WTC11 (cell line): ENCODE measurements at regions not wholly inside any gene's neighbourhood (a gene's known extent, or its start where the extent isn't known, plus 50 kb on each side); places are given as distances from the start of the nearest gene placed in this dataset.

Experiments used
- ATAC-seq: fragments of 200-7000 bp; cut with Tn5 transposase; 2 replicates; pipeline ENCODE4 v1.10.0; 2021; ENCODE audit warnings: mild to moderate bottlenecking, moderate library complexity
- CTCF ChIA-PET: fragments of 300-600 bp; sonication (Branson Sonifier 250); formaldehyde crosslinking; loops from one replicate; lab custom pipeline; 2021; ENCODE audit warnings: antibody characterized with exemption; lab: Charles Lee
- POLR2A ChIA-PET: fragments of 350-600 bp; sonication (Branson Sonifier 250); formaldehyde crosslinking; loops from one replicate; lab custom pipeline; 2021; ENCODE audit warnings: antibody characterized with exemption; lab: Charles Lee
- DNase-seq: peaks from one replicate; pipeline ENCODE4 v3.0.0; 2021; ENCODE audit warnings: low spot score
- H3K27ac Mint-ChIP-seq: 2 replicates; pipeline ENCODE4 v1.8.0; 2021; ENCODE audit warnings: mixed read lengths
- H3K27me3 Mint-ChIP-seq: 2 replicates; pipeline ENCODE4 v1.8.0; 2021; ENCODE audit warnings: low read depth, mild to moderate bottlenecking, moderate library complexity, mixed read lengths
- H3K36me3 Mint-ChIP-seq: 2 replicates; pipeline ENCODE4 v1.8.0; 2021; ENCODE audit warnings: mixed read lengths
- H3K4me1 Mint-ChIP-seq: 2 replicates; pipeline ENCODE4 v1.8.0; 2022; ENCODE audit warnings: mixed read lengths
- H3K4me3 Mint-ChIP-seq: 2 replicates; pipeline ENCODE4 v1.8.0; 2021; ENCODE audit warnings: mild to moderate bottlenecking, moderate library complexity, mixed read lengths
- H3K9me3 Mint-ChIP-seq: 2 replicates; pipeline ENCODE4 v1.8.0; 2021; ENCODE audit warnings: mixed read lengths
- ELF4 ChIP-seq: sonication (generic); formaldehyde crosslinking; IDR thresholded peaks from 2 replicates; pipeline ENCODE4 v1.8.1; 2022; ENCODE audit warnings: low read depth, mild to moderate bottlenecking, moderate library complexity, missing genetic modification reagents
- FOXK1 ChIP-seq: sonication (generic); formaldehyde crosslinking; IDR thresholded peaks from 2 replicates; pipeline ENCODE4 v1.8.0; 2022; ENCODE audit warnings: mild to moderate bottlenecking, moderate library complexity, missing genetic modification reagents
- GRHL2 ChIP-seq: fragments of 250-450 bp; sonication (Bioruptor Pico); IDR thresholded peaks from 2 replicates; pipeline ENCODE4 v1.8.0; 2022; ENCODE audit warnings: mild to moderate bottlenecking, moderate library complexity; ENCODE audit not compliant: insufficient replicate concordance, severe bottlenecking
- JUN ChIP-seq: sonication (generic); formaldehyde crosslinking; IDR thresholded peaks from 2 replicates; pipeline ENCODE4 v1.8.0; 2023; ENCODE audit warnings: mild to moderate bottlenecking, missing genetic modification reagents
- KAT7 ChIP-seq: sonication (generic); formaldehyde crosslinking; IDR thresholded peaks from 2 replicates; pipeline ENCODE4 v1.8.1; 2023; ENCODE audit warnings: missing genetic modification reagents, mild to moderate bottlenecking, borderline replicate concordance
- NFE2L1 ChIP-seq: sonication (generic); formaldehyde crosslinking; IDR thresholded peaks from 2 replicates; pipeline ENCODE4 v1.8.1; 2023; ENCODE audit warnings: missing genetic modification reagents
- NR2C2 ChIP-seq: sonication (generic); formaldehyde crosslinking; IDR thresholded peaks from 2 replicates; pipeline ENCODE4 v1.8.0; 2022; ENCODE audit warnings: mild to moderate bottlenecking, missing genetic modification reagents
- PRRX2 ChIP-seq: fragments of 250-450 bp; sonication (Bioruptor Pico); IDR thresholded peaks from 2 replicates; pipeline ENCODE4 v1.8.0; 2021; ENCODE audit warnings: mild to moderate bottlenecking
- RELA ChIP-seq: sonication (generic); formaldehyde crosslinking; IDR thresholded peaks from 2 replicates; pipeline ENCODE4 v1.8.1; 2022; ENCODE audit warnings: missing genetic modification reagents, mild to moderate bottlenecking, borderline replicate concordance
- TEAD1 ChIP-seq: sonication (generic); formaldehyde crosslinking; IDR thresholded peaks from 2 replicates; pipeline ENCODE4 v1.8.0; 2022; ENCODE audit warnings: mild to moderate bottlenecking, missing genetic modification reagents
- ZNF138 ChIP-seq: sonication (generic); formaldehyde crosslinking; conservative IDR thresholded peaks from 2 replicates; pipeline ENCODE4 v1.8.1; 2022; ENCODE audit warnings: mild to moderate bottlenecking, moderate library complexity, missing genetic modification reagents
- ZNF423 ChIP-seq: fragments of 250-450 bp; sonication (Bioruptor Pico); IDR thresholded peaks from 2 replicates; pipeline ENCODE4 v2.1.2; 2022; ENCODE audit warnings: mild to moderate bottlenecking, moderate library complexity
- TF ChIP-seq, protein P1 (sequence below): sonication (generic); formaldehyde crosslinking; IDR thresholded peaks from 2 replicates; pipeline ENCODE4 v1.8.1; 2022; ENCODE audit warnings: mild to moderate bottlenecking, moderate library complexity, missing genetic modification reagents
- TF ChIP-seq, protein P2 (sequence below): fragments of 250-450 bp; sonication (Bioruptor Pico); conservative IDR thresholded peaks from 2 replicates; pipeline ENCODE4 v1.9.0; 2021; ENCODE audit warnings: mild to moderate bottlenecking
- TF ChIP-seq, protein P3 (sequence below): fragments of 200-600 bp; IDR thresholded peaks from 2 replicates; pipeline ENCODE4 v1.8.0; 2022; ENCODE audit warnings: antibody characterized with exemption
- TF ChIP-seq, protein P4 (sequence below): fragments of 250-450 bp; sonication (Bioruptor Pico); IDR thresholded peaks from 2 replicates; pipeline ENCODE4 v2.1.2; 2022; ENCODE audit warnings: mild to moderate bottlenecking, moderate library complexity

DNA sequence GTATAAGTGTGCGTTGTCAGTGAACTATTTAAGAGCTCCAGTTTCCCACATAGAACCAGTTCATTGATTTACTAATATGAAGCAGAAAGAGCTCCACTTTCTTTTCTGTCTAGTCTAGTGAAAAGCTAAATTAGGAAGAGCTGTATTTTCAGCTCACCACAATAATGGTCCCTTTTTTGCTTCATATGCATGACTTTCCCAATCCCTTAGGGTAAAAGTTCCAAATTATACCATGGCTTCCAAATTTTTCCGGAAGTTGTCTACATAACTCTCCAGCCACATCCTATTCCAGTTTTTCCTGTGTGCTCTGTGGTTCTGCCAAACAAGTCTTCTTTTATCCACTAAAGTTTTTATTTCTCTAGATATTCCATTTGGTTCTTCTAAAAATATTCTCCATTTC lies 685.2 kb downstream of the REEP3 start:
- Mint-ChIP-seq H3K4me1 (no peaks in the 10 kb centered on the region), H3K36me3 (no peaks in the 10 kb centered on the region), H3K9me3 (peaks cover 12% of the 10 kb centered on the region), H3K4me3 (no peak overlapping the region), H3K27ac (no peak overlapping the region), H3K27me3 (no peaks in the 10 kb centered on the region)
- ChIA-PET CTCF (no interaction called here), POLR2A (no interaction called here)
- no peak for ATAC-seq
- DNase-seq = no peak
- TF ChIP-seq KAT7 = no peak
- TF ChIP-seq JUN = no peak

DNA sequence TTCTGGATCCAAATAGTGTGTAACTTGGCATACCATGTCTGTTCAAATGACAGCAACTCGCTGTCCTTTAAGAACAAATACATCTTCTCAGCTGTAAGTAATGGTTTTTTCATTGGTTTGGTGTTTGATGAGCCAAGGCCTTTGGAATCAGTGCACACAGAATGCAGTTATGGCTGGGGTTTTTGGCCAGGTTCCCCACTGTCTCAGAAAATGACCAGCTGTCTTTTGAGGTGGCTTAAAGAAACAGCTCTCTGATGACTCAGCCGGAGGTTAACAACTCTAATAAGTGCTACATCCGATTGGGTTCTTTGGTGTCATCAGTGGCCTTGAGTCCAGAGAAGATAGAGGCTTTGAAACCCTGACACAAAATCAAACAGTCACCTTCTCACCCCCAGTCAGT lies 688.4 kb downstream of the REEP3 start:
- no peak overlapping the region for H3K4me3 Mint-ChIP-seq
- H3K36me3 Mint-ChIP-seq = no peaks in the 10 kb centered on the region
- ATAC-seq = no peak
- ChIA-PET CTCF (interaction anchor here (2.1 kb wide), 1 partner anchor 168 kb away, joined by 8 read pairs; no protein-coding TSS in a partner anchor), POLR2A (no interaction called here)
- no peaks in the 10 kb centered on the region for H3K27me3 Mint-ChIP-seq
- H3K27ac Mint-ChIP-seq = no peak overlapping the region
- DNase-seq = no peak
- peaks cover 8% of the 10 kb centered on the region for H3K9me3 Mint-ChIP-seq
- no peak for TF ChIP-seq ELF4 (CRISPR knock-in tag)
- TF ChIP-seq RELA (CRISPR knock-in tag) = no peak
- TF ChIP-seq, protein P1, sequence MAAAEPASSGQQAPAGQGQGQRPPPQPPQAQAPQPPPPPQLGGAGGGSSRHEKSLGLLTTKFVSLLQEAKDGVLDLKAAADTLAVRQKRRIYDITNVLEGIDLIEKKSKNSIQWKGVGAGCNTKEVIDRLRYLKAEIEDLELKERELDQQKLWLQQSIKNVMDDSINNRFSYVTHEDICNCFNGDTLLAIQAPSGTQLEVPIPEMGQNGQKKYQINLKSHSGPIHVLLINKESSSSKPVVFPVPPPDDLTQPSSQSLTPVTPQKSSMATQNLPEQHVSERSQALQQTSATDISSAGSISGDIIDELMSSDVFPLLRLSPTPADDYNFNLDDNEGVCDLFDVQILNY = no peak
- no peak for TF ChIP-seq GRHL2 (CRISPR knock-in tag)
- TF ChIP-seq NFE2L1 (CRISPR knock-in tag) = no peak
- no peak for TF ChIP-seq TEAD1
- TF ChIP-seq ZNF423 = no peak
- no peak for TF ChIP-seq PRRX2 (CRISPR knock-in tag)
- TF ChIP-seq NR2C2 (CRISPR knock-in tag) = no peak
- TF ChIP-seq, protein P2, sequence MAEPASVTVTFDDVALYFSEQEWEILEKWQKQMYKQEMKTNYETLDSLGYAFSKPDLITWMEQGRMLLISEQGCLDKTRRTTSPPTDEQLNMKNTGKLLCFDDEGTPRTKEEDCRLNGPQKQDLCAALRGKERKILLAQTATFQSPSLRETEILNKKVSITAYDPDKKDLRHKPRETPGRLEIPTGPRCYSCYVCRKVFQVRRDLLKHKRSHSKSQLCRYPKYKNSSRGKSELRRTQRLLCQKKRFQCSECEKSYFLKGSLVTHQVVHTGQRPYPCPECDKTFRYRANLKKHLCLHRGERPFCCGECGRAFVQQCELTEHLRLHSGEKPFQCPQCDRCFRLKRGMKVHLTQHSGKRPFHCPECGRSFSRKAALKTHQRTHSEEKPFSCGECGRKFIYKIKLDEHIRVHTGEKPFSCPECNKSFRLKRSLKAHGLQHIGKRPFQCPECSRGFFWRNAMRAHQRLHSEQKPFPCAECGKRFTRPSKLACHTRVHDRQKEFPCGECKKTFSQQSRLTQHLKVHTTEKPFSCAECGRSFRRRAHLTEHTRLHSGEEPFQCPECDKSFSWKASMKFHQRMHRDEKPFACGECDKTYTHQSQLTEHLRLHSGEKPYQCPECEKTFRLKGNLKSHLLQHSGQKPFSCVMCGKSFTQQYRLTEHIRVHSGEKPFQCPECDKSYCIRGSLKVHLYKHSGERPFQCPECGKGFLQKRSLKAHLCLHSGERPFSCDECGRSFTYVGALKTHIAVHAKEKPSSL (CRISPR knock-in tag) = no peak
- TF ChIP-seq, protein P3, sequence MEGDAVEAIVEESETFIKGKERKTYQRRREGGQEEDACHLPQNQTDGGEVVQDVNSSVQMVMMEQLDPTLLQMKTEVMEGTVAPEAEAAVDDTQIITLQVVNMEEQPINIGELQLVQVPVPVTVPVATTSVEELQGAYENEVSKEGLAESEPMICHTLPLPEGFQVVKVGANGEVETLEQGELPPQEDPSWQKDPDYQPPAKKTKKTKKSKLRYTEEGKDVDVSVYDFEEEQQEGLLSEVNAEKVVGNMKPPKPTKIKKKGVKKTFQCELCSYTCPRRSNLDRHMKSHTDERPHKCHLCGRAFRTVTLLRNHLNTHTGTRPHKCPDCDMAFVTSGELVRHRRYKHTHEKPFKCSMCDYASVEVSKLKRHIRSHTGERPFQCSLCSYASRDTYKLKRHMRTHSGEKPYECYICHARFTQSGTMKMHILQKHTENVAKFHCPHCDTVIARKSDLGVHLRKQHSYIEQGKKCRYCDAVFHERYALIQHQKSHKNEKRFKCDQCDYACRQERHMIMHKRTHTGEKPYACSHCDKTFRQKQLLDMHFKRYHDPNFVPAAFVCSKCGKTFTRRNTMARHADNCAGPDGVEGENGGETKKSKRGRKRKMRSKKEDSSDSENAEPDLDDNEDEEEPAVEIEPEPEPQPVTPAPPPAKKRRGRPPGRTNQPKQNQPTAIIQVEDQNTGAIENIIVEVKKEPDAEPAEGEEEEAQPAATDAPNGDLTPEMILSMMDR = no peak
- no peaks in the 10 kb centered on the region for H3K4me1 Mint-ChIP-seq

DNA sequence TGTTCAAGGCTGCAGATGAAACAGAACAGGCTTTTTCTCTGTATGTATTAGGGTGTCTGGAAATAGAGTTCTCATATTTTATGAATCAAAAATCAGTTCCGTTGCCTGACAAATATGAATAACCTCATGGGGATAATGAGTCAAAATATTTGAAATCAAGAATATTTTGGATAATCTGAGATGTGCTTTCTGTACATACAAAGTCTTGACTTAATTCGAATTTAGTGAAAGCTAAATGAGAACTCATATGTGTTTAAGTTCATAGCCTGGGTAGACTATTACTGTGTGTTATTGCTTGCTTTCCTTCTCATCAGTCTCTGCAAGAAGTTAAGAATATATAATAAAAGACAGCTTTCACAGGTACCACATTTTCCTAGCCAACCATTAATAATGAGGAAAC lies 689.0 kb downstream of the REEP3 start:
- CTCF ChIA-PET = interaction anchor here (2.1 kb wide), 1 partner anchor 169 kb away, joined by 8 read pairs; no protein-coding TSS in a partner anchor
- POLR2A ChIA-PET = no interaction called here
- Mint-ChIP-seq H3K4me3 (no peak overlapping the region), H3K27ac (no peak overlapping the region), H3K9me3 (peaks cover 8% of the 10 kb centered on the region), H3K4me1 (no peaks in the 10 kb centered on the region), H3K27me3 (no peaks in the 10 kb centered on the region), H3K36me3 (no peaks in the 10 kb centered on the region)
- TF ChIP-seq ELF4 (CRISPR knock-in tag) = no peak
- TF ChIP-seq ZNF138 (CRISPR knock-in tag) = no peak
- TF ChIP-seq GRHL2 (CRISPR knock-in tag) = no peak
- TF ChIP-seq, protein P4, sequence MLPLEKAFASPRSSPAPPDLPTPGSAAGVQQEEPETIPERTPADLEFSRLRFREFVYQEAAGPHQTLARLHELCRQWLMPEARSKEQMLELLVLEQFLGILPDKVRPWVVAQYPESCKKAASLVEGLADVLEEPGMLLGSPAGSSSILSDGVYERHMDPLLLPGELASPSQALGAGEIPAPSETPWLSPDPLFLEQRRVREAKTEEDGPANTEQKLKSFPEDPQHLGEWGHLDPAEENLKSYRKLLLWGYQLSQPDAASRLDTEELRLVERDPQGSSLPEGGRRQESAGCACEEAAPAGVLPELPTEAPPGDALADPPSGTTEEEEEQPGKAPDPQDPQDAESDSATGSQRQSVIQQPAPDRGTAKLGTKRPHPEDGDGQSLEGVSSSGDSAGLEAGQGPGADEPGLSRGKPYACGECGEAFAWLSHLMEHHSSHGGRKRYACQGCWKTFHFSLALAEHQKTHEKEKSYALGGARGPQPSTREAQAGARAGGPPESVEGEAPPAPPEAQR (CRISPR knock-in tag) = no peak
- TF ChIP-seq TEAD1 = no peak
- TF ChIP-seq FOXK1 (CRISPR knock-in tag) = no peak
- ATAC-seq (no peak), DNase-seq (no peak)
